Sigmoid colon (tissue), 6 donors: ENCODE measurements at regions not wholly inside any gene's neighbourhood (a gene's known extent, or its start where the extent isn't known, plus 50 kb on each side); places are given as distances from the start of the nearest gene placed in this dataset.
"Not testable (repeated sequence)": the region's sequence is repeated elsewhere in the genome, so short reads cannot be mapped to it uniquely, and the experiment has no call there.

Experiments used
- DNase-seq: peaks from one replicate; pipeline ENCODE4 v3.0.0-alpha.2; 2019
- H3K27ac ChIP-seq, 4 donors: fragments of 200-600 bp; sonication (generic); one replicate each; pipeline ENCODE4 v1.5.1; 2016 to 2019; ENCODE audit warnings: mild to moderate bottlenecking in 1 of 4
- H3K27me3 ChIP-seq, 3 donors: fragments of 200-600 bp; sonication (generic); one replicate each; pipeline ENCODE4 v1.5.1; 2019; ENCODE audit warnings: mild to moderate bottlenecking in 1 of 3
- H3K36me3 ChIP-seq, 4 donors: fragments of 200-600 bp; sonication (generic); one replicate each; pipeline ENCODE4 v1.5.1; 2016 to 2019
- H3K4me1 ChIP-seq, 4 donors: fragments of 200-600 bp; sonication (generic); one replicate each; pipeline ENCODE4 v1.5.1; 2017 to 2019
- H3K4me3 ChIP-seq, 4 donors: fragments of 200-600 bp; sonication (generic); one replicate each; pipeline ENCODE4 v1.5.1; 2017 to 2019; ENCODE audit warnings: mild to moderate bottlenecking in 2 of 4, moderate library complexity in 1 of 4
- H3K9me3 ChIP-seq, 4 donors: fragments of 200-600 bp in 3 of 4; sonication (generic) in 3 of 4; one replicate each; pipeline versions ENCODE4 v1.5.1 to v1.6.1; 2013 to 2019
- EP300 ChIP-seq, 4 donors: sonication (generic); formaldehyde crosslinking; IDR thresholded peaks; one replicate each; pipeline ENCODE4 v1.6.1; 2017; ENCODE audit warnings: antibody characterized with exemption in 4 of 4
- POLR2A ChIP-seq, 2 donors: fragments of 450-650 bp; IDR thresholded peaks; one replicate each; pipeline ENCODE4 v1.6.1; 2016; ENCODE audit warnings: antibody characterized with exemption in 2 of 2, mild to moderate bottlenecking in 2 of 2, moderate library complexity in 2 of 2
- POLR2AphosphoS5 ChIP-seq, 4 donors: sonication (generic); formaldehyde crosslinking; IDR thresholded peaks; one replicate each; pipeline ENCODE4 v1.6.1; 2017; ENCODE audit warnings: antibody characterized with exemption in 4 of 4
- WGBS, 2 donors: extraction: QIAGEN DNeasy Blood & Tissue Kit; methylation state at CpG; one replicate each; pipeline ENCODE4 v1.1.7; 2013; 5-methylcytosine and 5-hydroxymethylcytosine counted together
- intact Hi-C: fragments of 100-400 bp; cut with DNase I; formaldehyde crosslinking; loops from one replicate; pipeline ENCODE4 v1.15.1; 2023
- TF ChIP-seq, protein P1 (sequence below), 4 experiments: fragments of 450-650 bp in 3 of 4; fragments of 200-600 bp in 1 of 4; IDR thresholded peaks; one replicate each; pipeline ENCODE4 v1.5.1; 2016 to 2019; ENCODE audit warnings: antibody characterized with exemption in 4 of 4, mild to moderate bottlenecking in 3 of 4, moderate library complexity in 2 of 4
- donor health status: healthy with polysubstance abuse.
- donor health status: healthy.

DNA sequence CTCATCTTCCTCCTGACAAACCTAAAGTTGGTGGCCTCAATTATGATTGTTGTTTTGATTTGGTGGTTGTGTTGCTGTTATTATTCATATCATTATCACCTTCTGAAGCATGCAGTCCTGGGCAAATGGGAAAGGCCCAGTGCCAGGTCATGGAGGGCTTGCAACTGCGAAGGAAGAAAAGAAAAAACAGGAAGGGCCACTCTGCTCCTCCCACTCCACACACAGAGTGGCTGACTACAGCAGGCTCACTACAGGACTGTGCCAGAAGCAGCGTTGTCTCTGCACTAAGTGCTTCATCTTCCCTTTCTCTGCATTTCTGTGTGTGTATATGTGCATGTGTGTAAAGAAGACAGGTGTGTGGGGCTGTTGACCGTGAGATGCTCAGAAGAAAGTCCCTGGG is 231.9 kb downstream of the ANKRD30B start:
- no peak for DNase-seq
- Histone ChIP-seq H3K36me3 (no peaks in the 10 kb centered on the region), H3K27ac (no peak overlapping the region), H3K27me3 (no peaks in the 10 kb centered on the region), H3K9me3 (no peaks in the 10 kb centered on the region), H3K4me3 (no peak overlapping the region), H3K4me1 (no peaks in the 10 kb centered on the region)
- intact Hi-C loops = no loop called here
- WGBS, 2 donors = 80 to 82% methylated on average over 3 of the region's 3 CpGs
- TF ChIP-seq EP300 (IDR thresholded peaks at IDR 0.05) (no peak), POLR2A (IDR thresholded peaks at IDR 0.05) (no peak), POLR2AphosphoS5 (IDR thresholded peaks at IDR 0.05) (no peak)
- TF ChIP-seq, protein P1, sequence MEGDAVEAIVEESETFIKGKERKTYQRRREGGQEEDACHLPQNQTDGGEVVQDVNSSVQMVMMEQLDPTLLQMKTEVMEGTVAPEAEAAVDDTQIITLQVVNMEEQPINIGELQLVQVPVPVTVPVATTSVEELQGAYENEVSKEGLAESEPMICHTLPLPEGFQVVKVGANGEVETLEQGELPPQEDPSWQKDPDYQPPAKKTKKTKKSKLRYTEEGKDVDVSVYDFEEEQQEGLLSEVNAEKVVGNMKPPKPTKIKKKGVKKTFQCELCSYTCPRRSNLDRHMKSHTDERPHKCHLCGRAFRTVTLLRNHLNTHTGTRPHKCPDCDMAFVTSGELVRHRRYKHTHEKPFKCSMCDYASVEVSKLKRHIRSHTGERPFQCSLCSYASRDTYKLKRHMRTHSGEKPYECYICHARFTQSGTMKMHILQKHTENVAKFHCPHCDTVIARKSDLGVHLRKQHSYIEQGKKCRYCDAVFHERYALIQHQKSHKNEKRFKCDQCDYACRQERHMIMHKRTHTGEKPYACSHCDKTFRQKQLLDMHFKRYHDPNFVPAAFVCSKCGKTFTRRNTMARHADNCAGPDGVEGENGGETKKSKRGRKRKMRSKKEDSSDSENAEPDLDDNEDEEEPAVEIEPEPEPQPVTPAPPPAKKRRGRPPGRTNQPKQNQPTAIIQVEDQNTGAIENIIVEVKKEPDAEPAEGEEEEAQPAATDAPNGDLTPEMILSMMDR (IDR thresholded peaks at IDR 0.05) = no peak

DNA sequence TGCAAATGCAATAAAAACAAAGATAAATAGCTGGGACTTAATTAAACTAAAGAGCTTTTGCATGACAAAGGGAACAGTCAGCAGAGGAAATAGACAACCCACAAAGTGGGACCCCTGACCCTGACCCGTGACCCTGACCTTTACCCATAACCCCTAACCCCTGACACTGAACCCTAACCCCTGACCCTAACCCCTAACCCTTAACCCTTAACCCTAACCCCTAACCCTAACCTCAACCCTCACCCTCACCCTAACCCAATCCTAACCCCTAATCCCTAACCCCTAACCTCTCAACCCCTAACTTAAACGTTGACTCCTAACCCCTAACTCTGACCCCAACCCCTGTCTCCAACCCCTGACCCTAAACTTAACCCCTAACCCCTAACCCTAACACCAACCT is 236.6 kb downstream of the ANKRD30B start:
- H3K27me3 ChIP-seq, H3K4me1 ChIP-seq, intact Hi-C loops, H3K9me3 ChIP-seq, H3K4me3 ChIP-seq, DNase-seq, H3K27ac ChIP-seq, H3K36me3 ChIP-seq: not testable (repeated sequence)
- 49 to 54% methylated on average over 2 of the region's 2 CpGs for WGBS, 2 donors

DNA sequence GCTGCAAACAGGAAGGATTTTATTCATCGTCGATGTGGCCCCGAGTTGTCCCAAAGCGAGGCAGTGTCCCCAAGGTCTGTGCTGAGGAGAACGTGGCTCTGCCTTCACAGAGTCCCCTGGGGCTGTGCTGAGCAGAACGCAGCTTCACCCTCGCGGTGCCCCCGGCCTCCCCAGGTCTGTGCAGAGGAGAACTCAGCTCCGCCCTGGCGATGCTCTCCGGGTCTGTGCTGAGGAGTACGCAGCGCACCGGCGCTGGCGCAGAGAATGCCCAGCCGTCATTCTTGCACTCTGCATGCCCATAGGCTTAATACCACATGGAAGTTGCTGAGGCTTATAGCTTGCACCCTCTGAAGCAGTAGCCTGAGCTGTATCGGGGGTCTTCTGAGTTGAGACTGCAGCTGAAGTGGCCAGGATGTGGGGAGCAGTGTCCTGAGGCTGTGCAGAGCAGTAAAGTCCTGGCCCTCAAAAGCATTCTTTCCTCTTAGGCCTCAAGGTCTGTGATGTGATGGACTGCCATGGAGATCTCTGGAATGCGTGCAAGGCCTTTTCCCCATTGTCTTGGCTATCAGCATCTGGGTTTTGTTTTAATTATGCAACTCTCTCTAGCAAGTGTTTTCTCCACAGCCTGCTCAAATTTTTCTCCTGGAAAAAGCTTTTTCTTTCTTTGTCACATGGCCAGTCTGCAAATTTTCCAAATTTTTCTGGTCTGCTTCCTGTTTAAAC is 237.5 kb downstream of the ANKRD30B start:
- intact Hi-C loops, H3K27ac ChIP-seq: not testable (repeated sequence)
- WGBS, 2 donors = 92 to 96% methylated on average over 20 of the region's 20 CpGs

DNA sequence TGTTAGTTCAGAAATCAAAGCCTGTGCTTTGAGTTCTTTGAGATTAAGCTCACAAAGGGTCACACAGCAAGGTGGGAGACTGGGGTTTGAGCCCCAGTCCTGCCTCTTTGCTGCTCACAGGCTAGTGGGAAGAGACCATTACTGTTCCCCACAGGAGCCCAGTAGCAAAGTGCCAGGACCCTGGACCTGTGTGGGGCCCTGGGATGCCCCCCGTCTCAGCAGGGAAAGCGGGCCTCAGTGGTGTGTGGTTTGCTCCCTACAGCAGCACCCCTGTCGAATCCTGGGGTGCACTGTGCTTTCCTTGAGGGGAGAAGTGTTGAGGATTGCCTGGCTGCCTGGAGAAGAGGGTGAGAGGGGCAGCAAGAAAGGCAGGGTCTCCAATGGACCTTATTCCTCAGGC is 239.4 kb downstream of the ANKRD30B start:
- 72 to 88% methylated on average over 3 of the region's 3 CpGs for WGBS, 2 donors
- H3K36me3 ChIP-seq, H3K27ac ChIP-seq, H3K4me1 ChIP-seq, H3K4me3 ChIP-seq, DNase-seq, intact Hi-C loops, H3K27me3 ChIP-seq, H3K9me3 ChIP-seq: not testable (repeated sequence)

More for the DNA sequence above, 237.5 kb downstream of the ANKRD30B start:
- not testable (repeated sequence) for H3K4me3 ChIP-seq, H3K27me3 ChIP-seq, H3K36me3 ChIP-seq, H3K9me3 ChIP-seq, DNase-seq, H3K4me1 ChIP-seq

DNA sequence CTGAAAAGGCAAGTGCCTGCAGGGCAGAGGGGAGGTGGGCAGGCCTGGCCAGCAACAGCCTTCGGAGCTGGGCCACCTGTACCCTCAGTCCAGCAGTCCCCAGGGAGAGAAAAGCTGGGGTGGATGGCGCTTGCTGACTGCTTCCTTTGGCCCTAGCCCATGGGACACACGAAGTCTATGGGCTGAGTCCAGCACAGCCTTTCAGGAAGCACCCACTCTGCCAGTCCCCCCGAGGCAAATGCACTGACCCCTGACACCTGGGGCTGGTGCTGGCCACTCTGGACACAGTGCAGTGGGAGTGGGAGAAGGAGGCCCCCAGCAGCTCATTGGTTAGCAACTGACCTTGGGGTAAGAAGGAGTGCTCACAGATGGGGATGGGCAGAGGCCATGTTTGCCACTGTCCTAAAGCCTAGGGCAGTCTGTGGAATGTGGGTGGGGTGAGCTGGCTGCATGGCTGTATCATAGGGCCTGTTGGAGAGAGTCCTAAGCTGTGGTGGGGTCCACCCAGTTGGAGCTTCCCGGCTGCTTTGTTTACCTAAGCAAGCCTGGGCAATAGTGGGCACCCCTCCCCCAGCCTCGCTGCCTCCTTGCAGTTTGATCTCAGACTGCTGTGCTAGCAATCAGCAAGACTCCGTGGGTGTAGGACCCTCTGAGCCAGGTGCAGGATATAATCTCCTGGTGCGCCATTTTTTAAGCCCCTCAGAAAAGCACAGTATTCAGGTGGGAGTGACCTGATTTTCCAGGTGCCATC is 240.2 kb downstream of the ANKRD30B start:
- DNase-seq, H3K27ac ChIP-seq, H3K4me3 ChIP-seq, intact Hi-C loops, H3K9me3 ChIP-seq, H3K4me1 ChIP-seq, H3K27me3 ChIP-seq, H3K36me3 ChIP-seq: not testable (repeated sequence)
- 81 to 82% methylated on average over 8 of the region's 8 CpGs for WGBS, 2 donors

DNA sequence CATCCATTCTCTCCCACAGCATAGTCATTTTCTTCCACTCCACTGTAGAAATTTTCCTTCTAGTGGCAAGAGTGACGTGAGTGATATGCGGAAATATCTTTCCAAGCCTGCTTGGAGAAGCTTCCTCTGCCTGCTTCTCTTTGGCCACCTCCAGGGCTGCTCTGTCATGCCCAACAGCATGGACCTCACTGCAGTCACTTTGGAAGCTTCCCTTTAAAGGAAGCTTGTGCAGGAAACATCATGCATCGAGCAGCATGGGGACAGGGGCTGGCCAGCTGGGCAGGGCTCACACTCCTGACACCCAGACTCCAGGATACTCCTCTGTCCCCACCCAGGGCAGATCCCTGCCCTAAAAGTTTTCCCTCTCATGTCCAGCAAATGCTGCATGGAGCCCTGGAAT is 241.6 kb downstream of the ANKRD30B start:
- H3K36me3 ChIP-seq, H3K27me3 ChIP-seq, H3K9me3 ChIP-seq, H3K4me3 ChIP-seq, H3K4me1 ChIP-seq, DNase-seq, intact Hi-C loops, H3K27ac ChIP-seq: not testable (repeated sequence)
- WGBS, 2 donors = 83 to 88% methylated on average over 3 of the region's 3 CpGs

DNA sequence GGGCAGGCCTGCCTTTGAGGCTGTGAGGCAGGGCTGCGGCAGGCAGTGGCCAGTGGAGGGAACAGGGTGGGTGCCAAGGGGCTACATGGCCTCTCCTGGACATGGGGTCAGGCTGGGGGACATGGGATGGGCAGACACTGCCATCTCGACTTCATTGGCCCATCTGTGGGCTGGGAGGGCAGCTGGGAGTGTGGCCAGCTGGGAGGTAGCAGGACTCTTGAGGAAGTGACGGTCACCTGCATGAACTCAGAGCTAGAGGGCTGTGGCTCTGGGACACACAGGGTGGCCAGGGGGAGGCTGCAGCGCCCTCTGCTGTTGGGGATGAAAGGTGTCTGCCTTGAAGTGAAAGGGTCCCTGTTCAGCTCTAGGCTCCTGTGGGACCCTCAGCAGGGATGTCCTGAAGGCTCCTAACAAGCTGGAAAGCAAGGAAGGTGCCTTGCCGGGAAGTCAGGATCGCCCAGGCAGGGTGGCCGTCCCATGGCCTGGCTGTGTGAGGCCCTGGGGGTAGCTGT is 244.0 kb downstream of the ANKRD30B start:
- H3K9me3 ChIP-seq, H3K4me1 ChIP-seq, H3K27ac ChIP-seq, intact Hi-C loops, H3K36me3 ChIP-seq, H3K4me3 ChIP-seq, H3K27me3 ChIP-seq: not testable (repeated sequence)
- WGBS, 2 donors = 79 to 81% methylated on average over 7 of the region's 7 CpGs
- peak; percentile 55 for DNase-seq

DNA sequence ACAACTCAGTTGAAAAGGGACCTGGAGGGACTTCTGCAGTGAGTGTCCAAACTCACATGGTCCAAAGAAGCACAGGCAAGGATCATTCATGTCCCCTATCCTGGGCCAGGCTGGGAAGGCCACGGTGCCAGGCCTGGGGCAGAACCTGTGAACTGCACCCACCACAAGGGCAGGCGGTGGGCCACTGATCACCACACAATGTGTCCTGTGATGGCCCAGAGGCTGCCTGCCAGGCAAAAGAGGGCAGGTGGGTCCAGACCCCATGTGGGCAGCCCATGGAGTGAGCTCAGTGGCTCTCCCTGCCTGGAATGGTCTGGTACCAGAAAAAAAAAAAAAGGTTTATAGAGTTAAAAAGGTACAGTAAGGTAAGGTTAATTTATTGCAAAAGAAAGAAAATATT is 244.8 kb downstream of the ANKRD30B start:
- DNase-seq, H3K4me1 ChIP-seq, H3K27me3 ChIP-seq, intact Hi-C loops, H3K36me3 ChIP-seq, H3K9me3 ChIP-seq, H3K4me3 ChIP-seq, H3K27ac ChIP-seq: not testable (repeated sequence)
- 88 to 93% methylated on average over 2 of the region's 2 CpGs for WGBS, 2 donors

DNA sequence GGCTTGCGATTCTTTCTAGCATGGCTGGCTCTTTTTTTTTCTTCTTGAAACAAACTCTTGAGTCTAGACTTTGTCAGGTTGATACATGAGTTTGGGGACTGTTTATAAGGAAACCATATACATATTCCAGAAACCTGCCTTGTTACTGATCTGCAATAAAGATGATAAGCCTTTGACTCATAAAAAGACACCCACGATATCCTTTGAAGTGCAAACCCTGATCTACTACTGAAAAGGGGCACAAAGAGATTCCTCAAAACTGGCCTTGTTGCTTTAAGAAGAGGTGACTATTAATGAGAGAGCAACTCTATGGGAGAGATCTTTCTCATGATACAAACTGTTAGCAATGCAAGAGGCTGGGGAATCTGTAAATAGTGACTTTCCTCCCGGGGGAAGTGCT is 247.1 kb downstream of the ANKRD30B start:
- H3K4me3 ChIP-seq, H3K27ac ChIP-seq, H3K9me3 ChIP-seq, H3K36me3 ChIP-seq, intact Hi-C loops, DNase-seq, H3K4me1 ChIP-seq, H3K27me3 ChIP-seq: not testable (repeated sequence)
- 43 to 79% methylated on average over 3 of the region's 3 CpGs for WGBS, 2 donors
